GM12878 (cell line): ENCODE measurements at regions not wholly inside any gene's neighbourhood (a gene's known extent, or its start where the extent isn't known, plus 50 kb on each side); places are given as distances from the start of the nearest gene placed in this dataset.

Experiments
- ATAC-seq: fragments of 200-7000 bp; cut with Tn5 transposase; 3 replicates; pipeline ENCODE4 v1.9.1; 2020; ENCODE audit warnings: mild to moderate bottlenecking, moderate library complexity
- BruUV-seq: library from RNA; stranded (reverse); fragments of 400-500 nt; replicated peaks from 2 replicates; lab custom pipeline; 2021; lab: Mats Ljungman, UMichigan
- CTCF ChIA-PET: fragments of 300-600 bp; sonication (Branson Sonifier 250); formaldehyde crosslinking; extraction: SDS; loops from one replicate; lab custom pipeline; 2021; ENCODE audit warnings: inconsistent platforms; lab: Yijun Ruan, JAX
- POLR2A ChIA-PET: fragments of 350-600 bp; formaldehyde crosslinking; extraction: SDS; loops from one replicate; lab custom pipeline; 2021; ENCODE audit warnings: inconsistent platforms; lab: Charles Lee
- RAD21 ChIA-PET: fragments of 300-600 bp; sonication (Branson Sonifier 250); formaldehyde crosslinking; loops from one replicate; lab custom pipeline; 2023; ENCODE audit warnings: antibody characterized with exemption; ENCODE audit not compliant: unreplicated experiment; lab: Charles Lee
- SMC1A ChIA-PET: fragments of 300-600 bp; sonication (Branson Sonifier 250); formaldehyde crosslinking; loops from one replicate; lab custom pipeline; 2023; ENCODE audit not compliant: unreplicated experiment, uncharacterized antibody; lab: Charles Lee
- DNase-seq: peaks from one replicate; pipeline ENCODE4 v3.0.0-alpha.2; 2011; ENCODE audit warnings: low read depth, low spot score
- FAIRE-seq: peaks from 3 replicates; lab custom pipeline; 2011; peaks lifted over from hg19 to GRCh38; lab: Jason Lieb, UNC
- H2AFZ ChIP-seq: 2 replicates; pipeline ENCODE4 v1.6.0; 2011; ENCODE audit warnings: low read depth, low read length, control low read depth; ENCODE audit not compliant: control insufficient read depth
- H3K27ac ChIP-seq: 2 replicates; pipeline ENCODE4 v1.5.1; 2011; ENCODE audit warnings: control low read depth; ENCODE audit not compliant: control insufficient read depth, insufficient read depth
- H3K27me3 ChIP-seq, 2 experiments: replicated peaks in 1 of 2; 2 replicates each; pipeline versions ENCODE4 v1.6.0 to v1.6.1; 2011; ENCODE audit warnings: low read length in 1 of 2; ENCODE audit not compliant: control insufficient read depth in 2 of 2, insufficient read depth in 2 of 2
- H3K36me3 ChIP-seq, 2 experiments: 2 replicates each; pipeline ENCODE4 v1.5.1; 2011; ENCODE audit warnings: low read length in 1 of 2; ENCODE audit not compliant: control insufficient read depth in 2 of 2, insufficient read depth in 2 of 2
- H3K4me1 ChIP-seq: 2 replicates; pipeline ENCODE4 v1.6.1; 2011; ENCODE audit warnings: mild to moderate bottlenecking, low read length, moderate library complexity, mixed read lengths; ENCODE audit not compliant: control insufficient read depth, insufficient read depth
- H3K4me2 ChIP-seq: 2 replicates; pipeline ENCODE4 v1.6.0; 2011; ENCODE audit warnings: control low read depth; ENCODE audit not compliant: control insufficient read depth, insufficient read depth
- H3K4me3 ChIP-seq: fragments of 200-600 bp; sonication (generic); 2 replicates; pipeline ENCODE4 v1.5.1; 2016
- H3K79me2 ChIP-seq: 2 replicates; pipeline ENCODE4 v1.6.0; 2011; ENCODE audit warnings: low read length; ENCODE audit not compliant: control insufficient read depth, insufficient read depth
- H3K9ac ChIP-seq: 2 replicates; pipeline ENCODE4 v1.8.0; 2011; ENCODE audit warnings: low read length, control low read depth, mixed read lengths; ENCODE audit not compliant: control insufficient read depth, insufficient read depth
- H3K9me3 ChIP-seq: replicated peaks from 3 replicates; pipeline ENCODE4 v1.5.1; 2011; ENCODE audit warnings: mild to moderate bottlenecking, low read length; ENCODE audit not compliant: control insufficient read depth, insufficient read depth
- H4K20me1 ChIP-seq: 2 replicates; pipeline ENCODE4 v1.6.0; 2011; ENCODE audit not compliant: control insufficient read depth, insufficient read depth
- ELK1 ChIP-seq: IDR thresholded peaks from 2 replicates; pipeline ENCODE4 v1.6.1; 2012; ENCODE audit warnings: low read depth, low read length, improper control_type of control experiment
- ETV6 ChIP-seq, 2 experiments: fragments of 450-650 bp in 1 of 2; IDR thresholded peaks in 1 of 2; conservative IDR thresholded peaks in 1 of 2; 2 replicates each; pipeline ENCODE4 v1.6.1; 2014; ENCODE audit warnings: antibody characterized with exemption in 1 of 2, borderline replicate concordance in 1 of 2, low read depth in 1 of 2, mild to moderate bottlenecking in 1 of 2, moderate library complexity in 1 of 2
- JUNB ChIP-seq: IDR thresholded peaks from 2 replicates; pipeline ENCODE4 v1.6.1; 2016; ENCODE audit warnings: antibody characterized with exemption, mild to moderate bottlenecking
- JUND ChIP-seq: IDR thresholded peaks from 2 replicates; pipeline ENCODE4 v1.6.1; 2012; ENCODE audit warnings: low read depth, mild to moderate bottlenecking, low read length, improper control_type of control experiment, moderate library complexity
- NRF1 ChIP-seq: conservative IDR thresholded peaks from 2 replicates; pipeline ENCODE4 v1.6.1; 2011; ENCODE audit warnings: mild to moderate bottlenecking, low read depth, low read length, improper control_type of control experiment
- PAX5 ChIP-seq: IDR thresholded peaks from 2 replicates; pipeline ENCODE4 v1.6.1; 2011; ENCODE audit warnings: low read depth, low read length, borderline replicate concordance
- SIN3A ChIP-seq: IDR thresholded peaks from 2 replicates; pipeline ENCODE4 v1.6.1; 2012; ENCODE audit warnings: low read depth, low read length, improper control_type of control experiment
- WRNIP1 ChIP-seq: IDR thresholded peaks from 2 replicates; pipeline ENCODE4 v1.6.1; 2011; ENCODE audit warnings: low read depth, low read length, improper control_type of control experiment, borderline replicate concordance
- WGBS: methylation state at CpG from one replicate; pipeline ENCODE4 v1.1.6; 2016; ENCODE audit warnings: low lambda C conversion rate; ENCODE audit not compliant: insufficient replicate concordance, insufficient coverage; ENCODE audit errors: missing lambda C conversion rate; 5-methylcytosine and 5-hydroxymethylcytosine counted together
- in situ Hi-C: fragments of 300-500 bp; cut with MboI; formaldehyde crosslinking; loops from 9 replicates; pipeline ENCODE4 v1.14.3; 2018; ENCODE audit warnings: mixed read lengths
- intact Hi-C: fragments of 100-400 bp; cut with micrococcal nuclease; formaldehyde crosslinking; loops from one replicate; pipeline ENCODE4 v1.14.2; 2022; ENCODE audit not compliant: unreplicated experiment

- Histone ChIP-seq H3K4me1 (no peaks in the 10 kb centered on the region), H3K4me3 (no peak overlapping the region)
- ATAC-seq = no peak
- TF ChIP-seq ETV6 (conservative IDR thresholded peaks at IDR 0.05 in 1 of 2, IDR thresholded peaks at IDR 0.05 in 1 of 2; ENCODE audit: borderline replicate concordance in 1 of 2, low read depth in 1 of 2) (no peak), PAX5 (no peak), JUND (no peak), ELK1 (no peak), JUNB (no peak), NRF1 (no peak), SIN3A (no peak), WRNIP1 (no peak)
- TF ChIP-seq, all 136 proteins: peak for 0
- in situ Hi-C loops = no loop called here
- no peak overlapping the region for H2AFZ ChIP-seq
- no peaks in the 10 kb centered on the region for H3K27me3 ChIP-seq
- ChIA-PET CTCF (interaction anchor here (0.6 kb wide), 1 partner anchor 107 kb away, joined by 5 read pairs; no protein-coding TSS in a partner anchor), SMC1A (no interaction called here), POLR2A (no interaction called here), RAD21 (no interaction called here)
- no peak overlapping the region for H3K9ac ChIP-seq
- peaks cover 3% of the 10 kb centered on the region; the same call in 1 of the 3 replicates for H3K9me3 ChIP-seq
- no peak overlapping the region for H3K4me2 ChIP-seq
- intact Hi-C loops = no loop called here
- no peak for DNase-seq
- H3K27ac ChIP-seq = no peak overlapping the region
- BruUV-seq = no TSS peak
- FAIRE-seq = no peak
- no peaks in the 10 kb centered on the region for H3K36me3 ChIP-seq
- 53% methylated on average over 1 of the region's 1 CpG for WGBS
- H3K79me2 ChIP-seq = no peaks in the 10 kb centered on the region
- H4K20me1 ChIP-seq = no peaks in the 10 kb centered on the region
Observed at GRCh38 chr1:232346844-232347243, 283.1 kb downstream of the SIPA1L2 start.
